Peyer's patch (tissue), 4 donors: ENCODE measurements at regions not wholly inside any gene's neighbourhood (a gene's known extent, or its start where the extent isn't known, plus 50 kb on each side); places are given as distances from the start of the nearest gene placed in this dataset.

ENCODE experiments used
- CTCF ChIP-seq, 6 experiments: fragments of 450-650 bp in 4 of 6; fragments of 200-600 bp in 2 of 6; sonication (generic) in 1 of 6; IDR thresholded peaks; one replicate each; pipeline ENCODE4 v1.5.1; 2017 to 2019; ENCODE audit warnings: antibody characterized with exemption in 6 of 6, mild to moderate bottlenecking in 3 of 6, moderate library complexity in 1 of 6
- POLR2A ChIP-seq, 2 donors: fragments of 450-650 bp; IDR thresholded peaks; one replicate each; pipeline ENCODE4 v1.5.1; 2017; ENCODE audit warnings: antibody characterized with exemption in 2 of 2, mild to moderate bottlenecking in 2 of 2, moderate library complexity in 2 of 2

GRCh38 chr1:222905151-222905550 is 90.3 kb downstream of the DISP1 start:
- no peak for TF ChIP-seq CTCF (IDR thresholded peaks at IDR 0.05)
- no peak for TF ChIP-seq POLR2A (IDR thresholded peaks at IDR 0.05)
